ENCODE measurements at regions not wholly inside any gene's neighbourhood (a gene's known extent, or its start where the extent isn't known, plus 50 kb on each side); places are given as distances from the start of the nearest gene placed in this dataset.

- TF ChIP-seq FOXA1 (IDR thresholded peaks at IDR 0.05): no peak
- no peak for TF ChIP-seq FOXA1 (CRISPR knock-in tag; IDR thresholded peaks at IDR 0.05)
- no peak for TF ChIP-seq CHD2 (IDR thresholded peaks at IDR 0.05; ENCODE audit: low read depth, low read length)
Observed at GRCh38 chr5:157999696-158000095, 140.8 kb upstream of the CLINT1 start.
